Immature natural killer cell (primary cell): ENCODE measurements at regions not wholly inside any gene's neighbourhood (a gene's known extent, or its start where the extent isn't known, plus 50 kb on each side); places are given as distances from the start of the nearest gene placed in this dataset.

Source experiments
- DNase-seq, 3 donors: peaks; one replicate each; pipeline ENCODE4 v3.0.0; 2022; ENCODE audit warnings: mixed read lengths in 1 of 3
- H3K27ac Mint-ChIP-seq, 6 donors: one replicate each; pipeline ENCODE4 v1.8.0; 2020; ENCODE audit warnings: mixed read lengths in 6 of 6, mild to moderate bottlenecking in 5 of 6, inconsistent platforms in 4 of 6, moderate library complexity in 3 of 6
- H3K27me3 Mint-ChIP-seq, 3 donors: one replicate each; pipeline ENCODE4 v1.8.0; 2020 to 2021; ENCODE audit warnings: low read depth in 3 of 3, mild to moderate bottlenecking in 3 of 3, mixed read lengths in 3 of 3, moderate library complexity in 3 of 3, inconsistent platforms in 1 of 3
- H3K36me3 Mint-ChIP-seq, 3 donors: one replicate each; pipeline ENCODE4 v1.8.0; 2020; ENCODE audit warnings: mixed read lengths in 3 of 3, inconsistent platforms in 2 of 3, mild to moderate bottlenecking in 2 of 3
- H3K4me1 Mint-ChIP-seq, 2 donors: one replicate each; pipeline ENCODE4 v1.8.0; 2020; ENCODE audit warnings: inconsistent platforms in 2 of 2, mild to moderate bottlenecking in 2 of 2, mixed read lengths in 2 of 2, moderate library complexity in 1 of 2
- H3K4me3 Mint-ChIP-seq, 5 donors: one replicate each; pipeline ENCODE4 v1.8.0; 2020; ENCODE audit warnings: mild to moderate bottlenecking in 5 of 5, mixed read lengths in 5 of 5, inconsistent platforms in 3 of 5, moderate library complexity in 3 of 5
- H3K9me3 Mint-ChIP-seq, 6 donors: one replicate each; pipeline ENCODE4 v1.8.0; 2020; ENCODE audit warnings: mild to moderate bottlenecking in 6 of 6, mixed read lengths in 6 of 6, inconsistent platforms in 4 of 6, moderate library complexity in 3 of 6

DNA sequence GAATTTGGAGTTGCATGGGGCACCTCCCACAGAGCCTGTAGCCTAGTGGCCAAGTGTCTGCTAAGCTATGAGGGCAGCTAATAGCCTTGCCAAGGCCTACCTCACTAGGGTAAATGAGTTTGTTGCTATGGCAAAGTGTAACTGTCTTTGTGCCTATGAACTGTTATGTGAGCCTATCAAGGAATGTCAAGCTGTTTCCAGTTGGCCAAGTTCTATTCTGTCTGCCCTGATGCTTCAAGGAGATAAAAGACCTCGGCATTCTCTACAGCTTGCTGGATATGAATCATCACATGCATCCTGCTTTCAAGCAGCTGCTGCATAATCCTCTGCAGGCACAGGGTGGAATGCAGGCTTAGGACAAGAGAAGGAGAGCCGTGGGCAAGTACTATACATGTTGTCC lies 69.8 kb upstream of the CCDC112 start:
- Mint-ChIP-seq H3K27me3 (peaks cover 0 to 5% (median 2%) of the 10 kb centered on the region in 3 donors), H3K4me3 (no peak overlapping the region), H3K27ac (no peak overlapping the region), H3K4me1 (no peaks in the 10 kb centered on the region), H3K9me3 (no peaks in the 10 kb centered on the region), H3K36me3 (no peaks in the 10 kb centered on the region)
- DNase-seq: no peak

DNA sequence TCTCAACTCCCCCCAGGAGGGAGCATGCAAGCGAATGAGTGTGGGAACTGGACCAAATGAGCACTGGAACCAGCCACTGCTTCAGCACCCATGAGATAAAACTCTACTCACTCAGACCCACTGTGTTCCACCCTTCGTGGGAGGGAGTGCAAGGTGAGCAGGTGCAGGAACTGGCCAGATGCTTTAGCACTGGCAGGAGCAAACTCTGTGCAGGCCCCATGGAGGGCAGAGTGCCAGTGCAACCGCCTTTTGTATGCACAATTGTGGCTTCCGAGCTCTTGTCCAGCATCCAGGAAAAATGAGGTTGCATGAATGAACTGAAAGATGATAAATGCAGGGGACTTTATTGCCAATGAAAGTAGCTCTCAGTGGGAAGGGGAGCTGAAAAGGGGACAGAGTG lies 67.4 kb upstream of the CCDC112 start:
- Mint-ChIP-seq H3K4me1 (no peaks in the 10 kb centered on the region), H3K27me3 (peaks cover 0 to 5% (median 2%) of the 10 kb centered on the region in 3 donors), H3K9me3 (no peaks in the 10 kb centered on the region), H3K4me3 (no peak overlapping the region), H3K27ac (no peak overlapping the region), H3K36me3 (no peaks in the 10 kb centered on the region)
- no peak for DNase-seq

DNA sequence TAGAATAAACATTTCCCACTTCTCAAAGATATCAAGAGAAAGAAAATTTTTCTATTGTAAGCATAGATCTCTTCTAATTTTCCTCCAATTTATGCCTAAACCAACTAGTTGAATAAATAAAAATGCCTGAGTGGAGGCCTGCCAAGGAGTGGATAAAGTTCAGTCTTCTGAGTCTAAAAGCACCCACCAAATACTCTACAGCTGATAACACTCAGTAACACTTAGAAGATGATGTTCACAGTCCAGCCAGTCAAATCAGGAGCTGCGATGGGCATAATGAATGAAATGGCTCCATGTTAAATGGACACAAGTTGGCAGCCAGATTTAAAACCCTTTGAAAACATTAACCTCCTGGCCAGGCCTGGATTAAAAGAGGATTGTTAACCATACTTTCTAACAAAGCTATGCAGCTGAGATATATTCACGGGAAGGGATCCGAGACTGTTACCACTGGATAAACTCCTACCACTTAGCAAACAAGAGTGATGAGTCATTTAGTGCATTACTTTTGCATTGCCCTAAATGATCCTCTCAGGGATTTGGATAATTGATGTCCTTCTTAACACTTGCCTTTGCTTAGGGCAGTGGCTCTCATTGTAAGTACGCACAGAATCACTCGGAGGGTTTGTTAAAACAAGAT lies 63.7 kb upstream of the CCDC112 start:
- peaks cover 0 to 4% (median 0%) of the 10 kb centered on the region in 3 donors for H3K27me3 Mint-ChIP-seq
- H3K4me1 Mint-ChIP-seq: no peaks in the 10 kb centered on the region
- H3K4me3 Mint-ChIP-seq: no peak overlapping the region
- H3K36me3 Mint-ChIP-seq: no peaks in the 10 kb centered on the region
- H3K27ac Mint-ChIP-seq: no peak overlapping the region
- peaks cover 0 to 2% (median 0%) of the 10 kb centered on the region in 6 donors for H3K9me3 Mint-ChIP-seq
- DNase-seq: no peak

DNA sequence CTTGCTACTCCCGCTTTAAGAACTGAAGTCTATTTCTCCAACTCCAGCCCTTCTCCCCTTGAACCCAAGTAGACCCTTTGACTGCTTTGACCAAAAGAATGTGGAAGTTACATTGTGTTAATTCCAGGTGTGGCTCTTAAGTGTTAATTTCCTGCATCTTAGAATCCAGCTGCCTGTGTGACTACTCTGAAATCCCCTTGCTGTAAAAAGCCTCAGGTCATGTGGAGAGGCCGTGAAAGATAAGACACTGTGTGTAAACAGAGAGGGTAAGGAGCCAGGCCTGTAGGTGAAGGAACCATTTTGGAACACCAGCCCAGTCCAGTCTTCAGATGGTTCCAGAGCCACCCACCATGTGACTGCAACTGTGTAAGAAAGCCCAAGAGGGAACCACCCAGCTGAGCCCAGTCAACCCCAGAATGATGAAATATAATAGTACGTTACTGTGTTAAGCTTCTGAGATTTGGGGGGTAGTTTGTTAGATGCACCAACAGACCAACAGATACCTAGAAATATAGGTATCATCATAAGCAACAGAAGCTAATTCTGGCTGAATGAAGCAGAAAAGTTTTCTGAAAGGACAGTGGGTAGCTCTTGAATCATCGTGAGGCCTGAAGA lies 59.4 kb upstream of the CCDC112 start:
- peaks cover 0 to 4% (median 0%) of the 10 kb centered on the region in 6 donors for H3K9me3 Mint-ChIP-seq
- no peaks in the 10 kb centered on the region for H3K4me1 Mint-ChIP-seq
- no peaks in the 10 kb centered on the region for H3K36me3 Mint-ChIP-seq
- H3K27ac Mint-ChIP-seq: no peak overlapping the region
- no peak for DNase-seq
- H3K4me3 Mint-ChIP-seq: no peak overlapping the region
- H3K27me3 Mint-ChIP-seq: no peaks in the 10 kb centered on the region

DNA sequence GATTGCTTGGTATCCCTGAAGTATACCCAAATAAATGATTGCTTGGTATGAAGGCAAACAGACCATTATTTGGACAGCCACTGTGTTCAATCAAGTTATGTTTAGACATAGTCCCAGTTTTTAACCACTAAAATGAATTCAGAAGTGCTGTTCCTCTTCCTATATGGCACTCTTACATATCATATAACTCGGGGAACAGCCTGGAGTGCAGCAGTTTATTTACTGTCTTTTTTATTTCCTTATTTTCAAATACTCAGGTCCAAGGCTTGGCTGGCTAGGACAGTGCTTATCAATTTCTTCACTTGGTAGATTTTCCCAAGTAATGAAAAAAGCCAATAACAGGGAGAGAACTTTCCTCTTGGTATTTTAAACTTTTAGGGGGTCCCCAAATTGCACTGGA lies 58.6 kb upstream of the CCDC112 start:
- Mint-ChIP-seq H3K36me3 (no peaks in the 10 kb centered on the region), H3K27me3 (peaks cover 0 to 2% (median 0%) of the 10 kb centered on the region in 3 donors), H3K27ac (no peak overlapping the region), H3K4me3 (no peak overlapping the region), H3K9me3 (peaks cover 0 to 4% (median 0%) of the 10 kb centered on the region in 6 donors), H3K4me1 (no peaks in the 10 kb centered on the region)
- DNase-seq: no peak

DNA sequence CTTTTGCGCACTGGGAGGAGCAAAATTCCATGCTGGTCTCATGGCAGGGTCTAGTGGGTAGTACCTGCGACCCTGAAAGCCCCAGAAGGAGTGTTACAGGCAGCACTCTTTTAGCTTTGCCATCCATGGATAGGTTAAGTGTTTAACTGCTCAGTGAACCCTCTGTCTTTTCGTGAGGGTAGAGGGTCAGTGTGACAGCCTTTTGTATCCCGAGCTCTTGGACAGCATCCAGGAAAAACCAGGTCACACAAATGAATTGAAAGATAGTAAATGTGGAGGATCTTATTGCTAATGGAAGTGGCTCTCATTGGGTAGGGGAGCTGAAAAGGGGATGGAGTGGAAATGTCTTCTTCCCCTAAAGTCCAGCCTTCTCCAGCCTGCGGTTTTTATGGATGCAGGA lies 57.8 kb upstream of the CCDC112 start:
- Mint-ChIP-seq H3K4me1 (no peaks in the 10 kb centered on the region), H3K27ac (no peak overlapping the region), H3K27me3 (peaks cover 0 to 2% (median 0%) of the 10 kb centered on the region in 3 donors), H3K9me3 (peaks cover 0 to 4% (median 0%) of the 10 kb centered on the region in 6 donors), H3K36me3 (no peaks in the 10 kb centered on the region), H3K4me3 (no peak overlapping the region)
- no peak for DNase-seq

DNA sequence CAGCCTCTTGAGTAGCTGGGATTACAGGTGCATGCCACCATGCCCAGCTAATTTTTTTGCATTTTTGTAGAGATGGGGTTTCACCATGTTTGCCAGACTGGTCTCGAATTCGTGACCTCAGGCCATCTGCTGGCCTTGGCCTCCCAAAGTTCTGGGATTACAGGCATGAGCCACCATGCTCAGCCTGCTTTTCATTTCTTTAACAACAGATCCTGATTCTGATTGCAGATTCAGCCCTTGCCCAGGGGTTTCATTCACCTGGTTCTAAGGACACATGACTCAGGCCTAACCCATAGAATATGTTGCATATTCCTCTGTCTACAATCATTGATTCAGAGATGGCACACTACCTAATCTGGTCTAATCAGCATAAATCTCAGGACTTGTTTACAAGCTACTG lies 56.1 kb upstream of the CCDC112 start:
- Mint-ChIP-seq H3K9me3 (peaks cover 0 to 1% (median 0%) of the 10 kb centered on the region in 6 donors), H3K4me3 (no peak overlapping the region), H3K36me3 (no peaks in the 10 kb centered on the region), H3K4me1 (no peaks in the 10 kb centered on the region), H3K27me3 (peaks cover 0 to 2% (median 0%) of the 10 kb centered on the region in 3 donors), H3K27ac (no peak overlapping the region)
- DNase-seq: no peak

DNA sequence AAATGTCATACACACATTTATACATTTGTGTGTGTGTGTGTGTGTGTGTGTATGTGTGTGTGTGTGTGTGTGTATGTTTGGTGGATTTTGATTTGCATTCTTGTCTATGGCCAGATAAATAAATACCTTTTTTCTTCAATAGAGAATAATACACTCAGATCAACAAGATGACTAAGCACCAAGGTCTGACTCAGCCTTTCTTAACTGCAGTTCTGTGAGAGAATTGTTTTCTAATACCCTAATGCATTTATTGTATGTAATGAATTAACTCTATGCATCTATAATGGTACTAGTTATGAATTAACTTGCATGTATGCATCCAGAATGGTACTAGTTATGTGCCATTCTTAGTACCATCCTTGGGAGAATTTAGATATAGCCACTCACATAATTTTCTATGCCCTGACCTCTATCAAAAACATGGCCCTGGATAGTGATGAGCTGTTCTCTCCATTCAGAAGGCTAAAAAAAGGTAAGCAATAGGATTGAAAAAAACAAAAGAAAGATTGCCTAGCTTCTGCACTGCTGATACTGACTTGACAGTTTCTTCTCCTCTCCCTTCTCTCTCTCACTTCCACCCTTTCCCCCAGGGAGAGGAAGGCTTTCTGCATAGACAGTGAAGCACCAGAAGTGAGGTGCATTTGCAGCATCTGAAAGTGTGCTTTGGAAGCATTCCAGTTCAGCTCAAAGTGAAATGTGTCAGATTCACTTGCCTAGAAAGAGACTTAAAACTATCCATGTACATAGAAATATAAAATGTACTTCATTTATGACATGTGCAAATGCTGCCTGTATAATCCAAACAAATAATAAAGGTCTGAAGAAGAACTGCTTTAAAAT lies 55.1 kb upstream of the CCDC112 start:
- Mint-ChIP-seq H3K27me3 (peaks cover 0 to 2% (median 0%) of the 10 kb centered on the region in 3 donors), H3K4me3 (no peak overlapping the region), H3K36me3 (no peaks in the 10 kb centered on the region), H3K27ac (no peak overlapping the region), H3K9me3 (peaks cover 0 to 1% (median 0%) of the 10 kb centered on the region in 6 donors), H3K4me1 (no peaks in the 10 kb centered on the region)
- no peak for DNase-seq

DNA sequence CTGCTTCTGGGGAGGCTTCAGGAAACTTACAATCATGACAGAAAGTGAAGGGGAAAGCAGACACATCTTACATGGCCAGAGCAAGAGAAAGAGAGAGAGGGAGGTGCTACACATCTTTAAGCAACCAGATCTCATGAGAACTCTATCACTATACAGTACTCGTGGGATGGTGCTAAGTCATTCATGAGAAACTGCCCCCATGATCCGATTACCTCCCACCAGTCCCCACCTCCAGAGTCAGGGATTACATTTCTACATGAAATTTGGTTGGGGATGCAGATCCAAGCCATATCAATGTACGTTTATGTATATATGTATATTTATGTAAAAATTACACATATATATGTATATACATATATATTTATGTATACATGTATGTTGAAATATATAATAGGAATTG lies 54.4 kb upstream of the CCDC112 start:
- Mint-ChIP-seq H3K27me3 (peaks cover 0 to 2% (median 0%) of the 10 kb centered on the region in 3 donors), H3K4me3 (no peak overlapping the region), H3K36me3 (no peaks in the 10 kb centered on the region)

DNA sequence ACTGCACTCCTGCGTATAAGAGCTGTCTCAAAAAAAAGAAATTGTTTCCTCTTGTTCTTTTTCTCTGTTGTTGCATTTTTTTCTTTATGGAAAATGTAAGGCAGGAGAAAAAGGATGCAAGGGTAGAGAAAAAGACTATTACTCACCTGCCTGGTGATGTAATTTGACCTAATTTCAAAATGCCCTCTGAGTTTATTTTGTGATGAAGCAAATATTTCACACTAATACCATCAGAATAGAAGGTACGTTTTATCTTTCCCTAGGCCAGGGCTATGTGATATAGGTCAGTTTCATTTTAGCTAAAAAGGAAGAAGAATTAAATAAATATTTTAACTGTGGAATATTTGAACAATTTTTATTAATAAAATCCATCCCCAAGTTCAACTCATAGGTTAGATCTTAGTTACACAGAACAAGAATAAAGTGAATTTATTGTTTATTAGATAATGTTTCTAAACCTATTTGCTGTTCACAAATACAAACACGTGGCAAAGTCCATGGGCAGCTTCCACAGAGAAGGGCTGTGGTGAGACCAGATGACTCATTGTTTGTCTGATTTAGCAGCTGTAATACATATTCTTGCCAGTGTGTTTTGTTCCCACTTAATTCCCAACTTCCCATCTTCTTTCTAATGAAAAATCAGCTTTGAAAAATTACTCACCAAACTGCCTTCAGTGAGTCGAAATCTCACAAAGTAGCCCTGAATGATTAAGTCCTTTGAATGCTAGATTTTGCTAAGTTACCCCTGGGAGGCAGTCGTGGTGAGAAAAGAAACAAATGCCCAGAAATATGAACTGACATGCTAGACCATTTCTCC lies 52.8 kb upstream of the CCDC112 start:
- no peak overlapping the region for H3K4me3 Mint-ChIP-seq
- DNase-seq: no peak
- peaks cover 0 to 1% (median 0%) of the 10 kb centered on the region in 6 donors for H3K9me3 Mint-ChIP-seq
- H3K27me3 Mint-ChIP-seq: peaks cover 0 to 2% (median 2%) of the 10 kb centered on the region in 3 donors
- no peaks in the 10 kb centered on the region for H3K36me3 Mint-ChIP-seq
- no peaks in the 10 kb centered on the region for H3K4me1 Mint-ChIP-seq
- no peak overlapping the region for H3K27ac Mint-ChIP-seq

More for the DNA sequence above, 54.4 kb upstream of the CCDC112 start:
- Mint-ChIP-seq H3K27ac (no peak overlapping the region), H3K9me3 (peaks cover 0 to 1% (median 0%) of the 10 kb centered on the region in 6 donors), H3K4me1 (no peaks in the 10 kb centered on the region)
- DNase-seq: no peak

DNA sequence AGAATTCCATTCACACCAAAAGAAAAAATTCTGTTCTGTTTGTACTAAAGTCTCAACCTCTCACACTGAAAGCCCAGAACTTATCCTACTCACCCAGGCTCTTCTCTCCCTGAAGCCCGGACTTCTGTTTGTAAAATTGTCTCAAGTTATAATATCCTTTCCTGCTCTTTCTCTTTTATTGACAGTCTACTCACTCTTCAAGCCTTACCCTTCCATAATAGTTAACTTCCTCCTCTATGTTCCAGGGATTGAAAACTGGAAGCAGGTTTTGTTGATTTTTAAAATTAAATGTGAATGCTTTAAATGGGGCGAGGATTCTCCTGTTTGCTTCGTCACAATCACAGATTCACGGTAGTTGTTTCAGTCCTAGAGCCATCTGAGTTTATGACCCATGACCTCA lies 51.7 kb upstream of the CCDC112 start:
- Mint-ChIP-seq H3K27ac (no peak overlapping the region), H3K27me3 (peaks cover 0 to 2% (median 2%) of the 10 kb centered on the region in 3 donors), H3K36me3 (no peaks in the 10 kb centered on the region), H3K4me3 (no peak overlapping the region), H3K9me3 (no peaks in the 10 kb centered on the region), H3K4me1 (no peaks in the 10 kb centered on the region)
- DNase-seq: no peak
